ENCODE measurements at regions not wholly inside any gene's neighbourhood (a gene's known extent, or its start where the extent isn't known, plus 50 kb on each side); places are given as distances from the start of the nearest gene placed in this dataset.

GRCh38 chr9:103942651-103943050, 151.5 kb upstream of the SMC2 start:
- intact Hi-C loops (cut with micrococcal nuclease) = no loop called here
- no peak overlapping the region for H3K4me3 Mint-ChIP-seq (ENCODE audit: low read depth)
- no peaks in the 10 kb centered on the region for H3K4me1 Mint-ChIP-seq (ENCODE audit: low read depth)
- no peaks in the 10 kb centered on the region for H3K36me3 Mint-ChIP-seq (ENCODE audit: low read depth)
- no peaks in the 10 kb centered on the region for H3K27me3 Mint-ChIP-seq (ENCODE audit: low read depth)
- H3K27ac Mint-ChIP-seq = no peak overlapping the region
- H3K9me3 Mint-ChIP-seq = no peaks in the 10 kb centered on the region
- DNase-seq (ENCODE audit: low spot score) = no peak

- H3K27ac Mint-ChIP-seq = no peak overlapping the region
- H3K9me3 Mint-ChIP-seq = no peaks in the 10 kb centered on the region
- H3K36me3 Mint-ChIP-seq (ENCODE audit: low read depth) = no peaks in the 10 kb centered on the region
- peaks cover 2% of the 10 kb centered on the region for H3K27me3 Mint-ChIP-seq (ENCODE audit: low read depth)
- DNase-seq (ENCODE audit: low spot score) = no peak
- no peaks in the 10 kb centered on the region for H3K4me1 Mint-ChIP-seq (ENCODE audit: low read depth)
- H3K4me3 Mint-ChIP-seq (ENCODE audit: low read depth) = no peak overlapping the region
- intact Hi-C loops (cut with micrococcal nuclease) = no loop called here
Measured at GRCh38 chr9:103949096-103949495, 145.0 kb upstream of the SMC2 start.

GRCh38 chr9:103977163-103977562, 116.9 kb upstream of the SMC2 start:
- Mint-ChIP-seq H3K36me3 (ENCODE audit: low read depth) (no peaks in the 10 kb centered on the region), H3K4me1 (ENCODE audit: low read depth) (no peaks in the 10 kb centered on the region), H3K9me3 (no peaks in the 10 kb centered on the region), H3K27me3 (ENCODE audit: low read depth) (no peaks in the 10 kb centered on the region), H3K27ac (no peak overlapping the region), H3K4me3 (ENCODE audit: low read depth) (no peak overlapping the region)
- no peak for DNase-seq (ENCODE audit: low spot score)
- intact Hi-C loops (cut with micrococcal nuclease) = no loop called here

- Mint-ChIP-seq H3K27ac (no peak overlapping the region), H3K36me3 (ENCODE audit: low read depth) (no peaks in the 10 kb centered on the region), H3K4me1 (ENCODE audit: low read depth) (no peaks in the 10 kb centered on the region), H3K27me3 (ENCODE audit: low read depth) (no peaks in the 10 kb centered on the region), H3K4me3 (ENCODE audit: low read depth) (no peak overlapping the region), H3K9me3 (no peaks in the 10 kb centered on the region)
- intact Hi-C loops (cut with micrococcal nuclease) = no loop called here
- DNase-seq (ENCODE audit: low spot score) = no peak
Measured at GRCh38 chr9:103978396-103978795, 115.7 kb upstream of the SMC2 start.

GRCh38 chr9:103981912-103982311, 112.2 kb upstream of the SMC2 start:
- no peaks in the 10 kb centered on the region for H3K4me1 Mint-ChIP-seq (ENCODE audit: low read depth)
- H3K36me3 Mint-ChIP-seq (ENCODE audit: low read depth) = no peaks in the 10 kb centered on the region
- no peak overlapping the region for H3K4me3 Mint-ChIP-seq (ENCODE audit: low read depth)
- no peaks in the 10 kb centered on the region for H3K9me3 Mint-ChIP-seq
- DNase-seq (ENCODE audit: low spot score) = no peak
- no peaks in the 10 kb centered on the region for H3K27me3 Mint-ChIP-seq (ENCODE audit: low read depth)
- H3K27ac Mint-ChIP-seq = no peak overlapping the region
- intact Hi-C loops (cut with micrococcal nuclease) = no loop called here

GRCh38 chr9:103985077-103985476, 109.0 kb upstream of the SMC2 start:
- Mint-ChIP-seq H3K36me3 (ENCODE audit: low read depth) (no peaks in the 10 kb centered on the region), H3K4me3 (ENCODE audit: low read depth) (no peak overlapping the region), H3K9me3 (no peaks in the 10 kb centered on the region), H3K4me1 (ENCODE audit: low read depth) (no peaks in the 10 kb centered on the region), H3K27ac (no peak overlapping the region), H3K27me3 (ENCODE audit: low read depth) (no peaks in the 10 kb centered on the region)
- intact Hi-C loops (cut with micrococcal nuclease) = no loop called here
- no peak for DNase-seq (ENCODE audit: low spot score)

- Mint-ChIP-seq H3K4me1 (ENCODE audit: low read depth) (peaks cover 10% of the 10 kb centered on the region), H3K9me3 (no peaks in the 10 kb centered on the region), H3K4me3 (ENCODE audit: low read depth) (no peak overlapping the region), H3K27ac (no peak overlapping the region), H3K36me3 (ENCODE audit: low read depth) (no peaks in the 10 kb centered on the region), H3K27me3 (ENCODE audit: low read depth) (no peaks in the 10 kb centered on the region)
- DNase-seq (ENCODE audit: low spot score) = no peak
- intact Hi-C loops (cut with micrococcal nuclease) = no loop called here
Measured at GRCh38 chr9:103988821-103989220, 105.3 kb upstream of the SMC2 start.

- Mint-ChIP-seq H3K9me3 (no peaks in the 10 kb centered on the region), H3K27me3 (ENCODE audit: low read depth) (no peaks in the 10 kb centered on the region), H3K4me3 (ENCODE audit: low read depth) (no peak overlapping the region), H3K27ac (peak overlapping the region; percentile 39), H3K36me3 (ENCODE audit: low read depth) (no peaks in the 10 kb centered on the region), H3K4me1 (ENCODE audit: low read depth) (peaks cover 10% of the 10 kb centered on the region)
- DNase-seq (ENCODE audit: low spot score) = no peak
- intact Hi-C loops (cut with micrococcal nuclease) = no loop called here
Measured at GRCh38 chr9:103990311-103990710, 103.8 kb upstream of the SMC2 start.

GRCh38 chr9:103991001-103991400, 103.1 kb upstream of the SMC2 start:
- Mint-ChIP-seq H3K4me1 (ENCODE audit: low read depth) (peaks cover 10% of the 10 kb centered on the region), H3K27ac (peak overlapping the region; percentile 87), H3K9me3 (no peaks in the 10 kb centered on the region), H3K36me3 (ENCODE audit: low read depth) (no peaks in the 10 kb centered on the region), H3K4me3 (ENCODE audit: low read depth) (no peak overlapping the region), H3K27me3 (ENCODE audit: low read depth) (no peaks in the 10 kb centered on the region)
- intact Hi-C loops (cut with micrococcal nuclease) = no loop called here
- no peak for DNase-seq (ENCODE audit: low spot score)

GRCh38 chr9:103991698-103992097, 102.4 kb upstream of the SMC2 start:
- intact Hi-C loops (cut with micrococcal nuclease) = no loop called here
- no peaks in the 10 kb centered on the region for H3K36me3 Mint-ChIP-seq (ENCODE audit: low read depth)
- peak overlapping the region; percentile 38 for H3K4me3 Mint-ChIP-seq (ENCODE audit: low read depth)
- no peaks in the 10 kb centered on the region for H3K27me3 Mint-ChIP-seq (ENCODE audit: low read depth)
- DNase-seq (ENCODE audit: low spot score) = no peak
- no peaks in the 10 kb centered on the region for H3K9me3 Mint-ChIP-seq
- peak overlapping the region; percentile 87 for H3K27ac Mint-ChIP-seq
- H3K4me1 Mint-ChIP-seq (ENCODE audit: low read depth) = peaks cover 10% of the 10 kb centered on the region

- Mint-ChIP-seq H3K4me3 (ENCODE audit: low read depth) (no peak overlapping the region), H3K27ac (no peak overlapping the region), H3K9me3 (no peaks in the 10 kb centered on the region), H3K27me3 (ENCODE audit: low read depth) (no peaks in the 10 kb centered on the region), H3K4me1 (ENCODE audit: low read depth) (peaks cover 12% of the 10 kb centered on the region), H3K36me3 (ENCODE audit: low read depth) (no peaks in the 10 kb centered on the region)
- intact Hi-C loops (cut with micrococcal nuclease) = no loop called here
- DNase-seq (ENCODE audit: low spot score) = no peak
Measured at GRCh38 chr9:103992938-103993579, 101.0 kb upstream of the SMC2 start.

GRCh38 chr9:103997856-103998370, 96.2 kb upstream of the SMC2 start:
- Mint-ChIP-seq H3K27me3 (ENCODE audit: low read depth) (no peaks in the 10 kb centered on the region), H3K9me3 (no peaks in the 10 kb centered on the region), H3K4me3 (ENCODE audit: low read depth) (no peak overlapping the region), H3K4me1 (ENCODE audit: low read depth) (peaks cover 2% of the 10 kb centered on the region), H3K36me3 (ENCODE audit: low read depth) (no peaks in the 10 kb centered on the region), H3K27ac (no peak overlapping the region)
- intact Hi-C loops (cut with micrococcal nuclease) = no loop called here
- no peak for DNase-seq (ENCODE audit: low spot score)

GRCh38 chr9:103999375-104000062, 94.6 kb upstream of the SMC2 start:
- no peaks in the 10 kb centered on the region for H3K9me3 Mint-ChIP-seq
- peaks cover 2% of the 10 kb centered on the region for H3K4me1 Mint-ChIP-seq (ENCODE audit: low read depth)
- H3K36me3 Mint-ChIP-seq (ENCODE audit: low read depth) = no peaks in the 10 kb centered on the region
- no peak overlapping the region for H3K27ac Mint-ChIP-seq
- H3K27me3 Mint-ChIP-seq (ENCODE audit: low read depth) = no peaks in the 10 kb centered on the region
- no peak overlapping the region for H3K4me3 Mint-ChIP-seq (ENCODE audit: low read depth)
- intact Hi-C loops (cut with micrococcal nuclease) = no loop called here
- DNase-seq (ENCODE audit: low spot score) = no peak
